ENCODE measurements at regions not wholly inside any gene's neighbourhood (a gene's known extent, or its start where the extent isn't known, plus 50 kb on each side); places are given as distances from the start of the nearest gene placed in this dataset.

DNA sequence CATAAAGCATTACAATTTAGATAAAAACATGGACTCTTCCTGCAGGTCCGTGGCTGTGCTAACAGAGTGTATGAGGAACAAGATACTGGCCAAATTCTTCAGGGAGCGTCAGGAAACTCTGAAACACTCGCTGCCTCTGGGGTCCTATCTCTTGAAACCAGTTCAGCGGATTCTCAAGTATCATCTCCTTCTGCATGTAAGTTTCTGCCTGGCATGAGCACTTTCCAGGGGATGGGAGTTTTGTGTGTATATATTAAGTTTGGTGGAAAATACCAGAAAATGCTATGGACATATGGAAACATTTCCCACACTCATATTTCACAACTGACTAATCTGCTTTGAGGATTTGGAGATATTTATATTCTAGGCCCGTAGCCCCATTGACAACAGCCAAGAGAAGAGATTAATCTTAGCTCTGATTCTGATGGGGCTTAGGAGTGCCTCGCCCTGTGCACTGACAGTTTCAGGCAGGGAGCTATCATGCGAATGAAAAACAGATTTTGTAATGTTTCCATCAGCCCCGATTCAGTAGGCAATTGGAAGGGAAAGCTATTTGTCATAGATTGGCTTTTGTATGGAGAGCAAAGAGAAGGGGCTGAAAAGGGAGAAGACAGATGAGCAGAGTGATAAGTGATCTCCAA is 64.7 kb upstream of the MTHFD1L start:
- TF ChIP-seq, protein P1, sequence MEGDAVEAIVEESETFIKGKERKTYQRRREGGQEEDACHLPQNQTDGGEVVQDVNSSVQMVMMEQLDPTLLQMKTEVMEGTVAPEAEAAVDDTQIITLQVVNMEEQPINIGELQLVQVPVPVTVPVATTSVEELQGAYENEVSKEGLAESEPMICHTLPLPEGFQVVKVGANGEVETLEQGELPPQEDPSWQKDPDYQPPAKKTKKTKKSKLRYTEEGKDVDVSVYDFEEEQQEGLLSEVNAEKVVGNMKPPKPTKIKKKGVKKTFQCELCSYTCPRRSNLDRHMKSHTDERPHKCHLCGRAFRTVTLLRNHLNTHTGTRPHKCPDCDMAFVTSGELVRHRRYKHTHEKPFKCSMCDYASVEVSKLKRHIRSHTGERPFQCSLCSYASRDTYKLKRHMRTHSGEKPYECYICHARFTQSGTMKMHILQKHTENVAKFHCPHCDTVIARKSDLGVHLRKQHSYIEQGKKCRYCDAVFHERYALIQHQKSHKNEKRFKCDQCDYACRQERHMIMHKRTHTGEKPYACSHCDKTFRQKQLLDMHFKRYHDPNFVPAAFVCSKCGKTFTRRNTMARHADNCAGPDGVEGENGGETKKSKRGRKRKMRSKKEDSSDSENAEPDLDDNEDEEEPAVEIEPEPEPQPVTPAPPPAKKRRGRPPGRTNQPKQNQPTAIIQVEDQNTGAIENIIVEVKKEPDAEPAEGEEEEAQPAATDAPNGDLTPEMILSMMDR (IDR thresholded peaks at IDR 0.05): no peak
- TF ChIP-seq ZFX (IDR thresholded peaks at IDR 0.05; ENCODE audit: borderline replicate concordance): no peak
